A204.1 (cell line): ENCODE measurements at regions not wholly inside any gene's neighbourhood (a gene's known extent, or its start where the extent isn't known, plus 50 kb on each side); places are given as distances from the start of the nearest gene placed in this dataset.
"Not testable (repeated sequence)": the region's sequence is repeated elsewhere in the genome, so short reads cannot be mapped to it uniquely, and the experiment has no call there.

Source experiments
- FAIRE-seq: peaks from 2 replicates; lab custom pipeline; 2012; peaks lifted over from hg19 to GRCh38; lab: Jason Lieb, UNC

- FAIRE-seq = no peak
Observed at GRCh38 chr4:126742885-126743284, 889.9 kb upstream of the INTU start.

GRCh38 chr4:126748736-126749135 lies 884.0 kb upstream of the INTU start:
- FAIRE-seq = no peak

- no peak for FAIRE-seq
Observed at GRCh38 chr4:126750723-126751122, 882.0 kb upstream of the INTU start.

- FAIRE-seq = no peak
Observed at GRCh38 chr4:126752126-126752525, 880.6 kb upstream of the INTU start.

- no peak for FAIRE-seq
Observed at GRCh38 chr4:126752702-126753101, 880.1 kb upstream of the INTU start.

GRCh38 chr4:126753592-126753991 lies 879.2 kb upstream of the INTU start:
- no peak for FAIRE-seq

- no peak for FAIRE-seq
Observed at GRCh38 chr4:126755506-126755905, 877.3 kb upstream of the INTU start.

- no peak for FAIRE-seq
Observed at GRCh38 chr4:126756050-126756829, 876.5 kb upstream of the INTU start.

GRCh38 chr4:126757219-126757618 lies 875.5 kb upstream of the INTU start:
- FAIRE-seq = no peak

GRCh38 chr4:126758493-126758892 lies 874.3 kb upstream of the INTU start:
- no peak for FAIRE-seq

- FAIRE-seq = no peak
Observed at GRCh38 chr4:126761947-126762662, 870.7 kb upstream of the INTU start.

- FAIRE-seq = no peak
Observed at GRCh38 chr4:126762663-126763247, 870.0 kb upstream of the INTU start.

- FAIRE-seq = no peak
Observed at GRCh38 chr4:126766241-126766640, 866.5 kb upstream of the INTU start.

GRCh38 chr4:126768338-126768737 lies 864.4 kb upstream of the INTU start:
- FAIRE-seq = no peak

- FAIRE-seq = not testable (repeated sequence)
Observed at GRCh38 chr4:126770811-126771553, 861.8 kb upstream of the INTU start.

GRCh38 chr4:126771618-126772017 lies 861.1 kb upstream of the INTU start:
- FAIRE-seq = not testable (repeated sequence)

GRCh38 chr4:126772662-126773061 lies 860.1 kb upstream of the INTU start:
- FAIRE-seq = no peak

- FAIRE-seq = no peak
Observed at GRCh38 chr4:126775485-126776106, 857.2 kb upstream of the INTU start.

GRCh38 chr4:126776361-126776760 lies 856.4 kb upstream of the INTU start:
- no peak for FAIRE-seq

- FAIRE-seq = no peak
Observed at GRCh38 chr4:126777649-126778048, 855.1 kb upstream of the INTU start.

- no peak for FAIRE-seq
Observed at GRCh38 chr4:126778348-126778747, 854.4 kb upstream of the INTU start.

GRCh38 chr4:126779001-126779400 lies 853.8 kb upstream of the INTU start:
- FAIRE-seq = no peak
